SKM-1 treated with dmso at 0.1 percent for 144 hours (cell line): ENCODE measurements at regions not wholly inside any gene's neighbourhood (a gene's known extent, or its start where the extent isn't known, plus 50 kb on each side); places are given as distances from the start of the nearest gene placed in this dataset.

Experiments used
- DNase-seq: peaks from one replicate; lab custom pipeline; 2025; ENCODE audit not compliant: unreplicated experiment; lab: John Stamatoyannopoulos, UW

DNA sequence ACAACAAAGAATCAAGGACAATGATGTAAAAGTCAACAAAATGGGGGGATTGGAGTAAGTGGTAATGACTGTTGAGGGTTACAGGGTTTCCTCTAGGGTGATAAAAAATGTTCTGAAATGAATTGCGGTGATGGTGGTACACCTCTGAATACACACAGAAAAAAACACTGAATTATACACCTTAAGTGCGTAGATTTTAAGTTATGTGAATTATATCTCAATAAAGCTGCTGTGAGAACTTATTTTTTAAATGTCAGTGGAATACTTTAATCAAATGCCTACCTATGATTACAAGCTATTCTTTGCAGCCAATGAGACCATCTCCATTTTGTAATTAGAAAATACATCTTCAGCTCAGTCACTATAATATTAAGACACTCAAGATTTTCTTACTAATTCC is 53.5 kb downstream of the ZNF608 start:
- no peak for DNase-seq

DNA sequence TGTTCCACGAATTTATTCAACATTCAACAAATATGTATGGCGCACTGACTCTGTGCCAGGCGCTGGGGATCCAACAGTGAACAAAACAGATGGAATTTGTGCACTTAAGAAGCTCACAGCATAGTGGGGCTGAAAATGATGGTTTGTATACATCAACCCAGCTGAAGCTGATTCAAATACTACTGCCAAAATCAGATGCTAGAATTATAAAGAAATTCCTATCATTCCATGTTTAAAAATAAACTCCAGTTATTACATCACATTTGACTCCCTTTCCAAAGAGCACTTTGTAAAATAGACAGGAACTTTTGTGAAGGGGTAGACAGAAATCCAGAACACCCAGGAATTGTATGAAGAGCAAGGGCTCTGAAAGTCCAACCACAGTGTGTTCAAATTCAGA is 54.1 kb downstream of the ZNF608 start:
- no peak for DNase-seq

DNA sequence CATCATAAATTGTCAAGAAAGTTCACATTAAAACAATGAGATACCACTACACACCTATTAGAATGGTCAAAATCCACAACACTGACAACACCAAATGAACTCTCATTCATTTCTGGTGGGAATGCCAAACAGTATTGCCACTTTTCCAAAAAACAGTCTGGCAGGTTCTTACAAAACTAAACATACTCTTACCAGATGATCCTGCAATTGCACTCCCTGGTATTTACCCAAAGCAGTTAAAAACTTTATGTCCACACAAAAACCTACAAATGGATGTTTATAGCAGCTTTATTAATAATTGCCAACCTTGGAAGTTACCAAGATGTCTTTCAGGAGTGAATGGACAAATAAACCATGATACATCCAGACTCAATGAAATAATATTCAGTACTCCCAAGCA is 56.8 kb downstream of the ZNF608 start:
- no peak for DNase-seq

DNA sequence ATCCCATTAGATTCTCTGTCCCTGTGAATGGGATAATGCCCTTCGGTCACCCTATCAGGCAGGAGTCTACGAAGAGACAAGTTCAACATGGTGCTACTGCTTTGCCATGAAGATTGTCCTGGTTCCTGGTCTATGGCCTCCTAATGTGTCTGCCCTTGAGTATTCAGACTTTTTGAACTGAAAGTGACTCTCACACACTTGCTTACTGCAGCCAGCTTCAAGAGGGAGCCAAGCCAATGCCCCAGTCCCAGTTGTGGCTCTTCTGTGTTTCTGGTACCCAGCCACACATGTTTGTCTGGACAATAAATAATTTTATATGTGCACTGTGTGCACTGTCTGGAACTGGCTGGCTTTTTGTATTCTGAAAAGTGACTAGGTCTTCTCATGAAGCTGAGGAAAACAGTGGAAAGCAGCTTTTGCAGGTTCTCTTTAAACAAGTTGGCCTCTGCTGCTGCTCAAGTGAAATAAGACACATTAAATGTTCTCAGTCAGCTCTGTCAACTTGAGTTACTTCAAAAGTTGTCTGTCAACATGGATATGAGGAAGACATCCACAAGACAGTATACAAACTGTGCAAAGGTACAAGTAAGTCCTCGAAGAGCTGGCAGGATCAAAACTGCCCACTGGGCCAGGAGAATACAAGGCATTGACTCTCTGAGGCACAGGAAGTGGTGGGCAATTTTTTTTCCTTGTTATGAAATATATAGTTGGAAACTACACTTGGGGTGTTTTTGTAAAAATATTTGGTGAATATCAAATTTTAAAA is 60.0 kb downstream of the ZNF608 start:
- DNase-seq: no peak

DNA sequence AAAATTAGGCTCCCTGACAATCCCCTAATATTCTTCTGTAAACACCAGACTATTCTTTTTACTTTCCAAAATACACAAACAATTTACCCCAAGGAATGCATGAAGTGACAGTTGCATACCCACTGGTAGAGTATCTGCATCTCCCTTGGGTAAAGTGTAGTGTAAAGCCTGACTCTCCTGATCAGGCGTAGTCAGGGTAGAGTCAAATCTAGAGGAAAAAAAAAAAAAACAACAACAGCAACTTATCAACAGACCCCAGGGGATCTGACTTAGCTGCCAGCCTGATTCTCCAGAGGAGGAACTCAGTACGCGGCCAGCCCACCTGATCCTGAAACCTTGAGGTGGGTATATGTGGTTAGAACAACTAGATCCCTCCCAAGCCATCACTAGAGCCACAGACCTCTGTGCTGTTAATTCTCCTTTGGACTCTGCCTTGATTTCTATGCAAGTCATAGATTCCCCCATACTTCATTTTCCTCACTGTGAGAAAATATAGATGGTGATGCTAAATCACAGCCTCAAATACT is 61.0 kb downstream of the ZNF608 start:
- DNase-seq: no peak

DNA sequence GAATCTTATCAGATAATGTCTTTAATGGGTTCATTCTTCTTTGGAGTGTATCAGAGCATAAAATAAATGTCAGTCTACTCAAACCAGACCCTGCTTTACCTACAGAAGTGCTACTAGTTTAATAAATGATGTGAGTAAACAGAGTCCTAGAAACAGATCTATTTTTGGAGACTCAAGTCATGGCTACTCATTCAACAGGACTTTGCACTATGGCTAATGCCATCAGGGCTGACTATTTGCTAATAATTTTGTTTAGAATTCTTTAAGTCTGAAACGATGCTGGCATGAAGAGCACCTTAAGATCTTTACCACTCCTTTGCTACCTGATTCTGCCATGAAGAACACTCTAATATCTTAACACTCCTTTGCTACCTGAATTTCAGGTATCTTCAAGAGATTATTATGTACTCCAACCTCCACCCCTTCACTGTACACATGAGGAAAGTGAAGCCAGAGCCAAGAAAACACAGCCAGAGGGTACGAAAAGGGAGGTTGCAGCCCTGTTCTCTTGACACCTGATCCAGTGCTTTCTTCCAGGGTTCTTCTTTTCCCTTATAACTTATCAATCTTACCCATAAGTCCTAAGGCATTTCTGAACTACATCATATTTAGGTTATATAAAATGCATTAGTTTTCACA is 62.4 kb downstream of the ZNF608 start:
- no peak for DNase-seq

DNA sequence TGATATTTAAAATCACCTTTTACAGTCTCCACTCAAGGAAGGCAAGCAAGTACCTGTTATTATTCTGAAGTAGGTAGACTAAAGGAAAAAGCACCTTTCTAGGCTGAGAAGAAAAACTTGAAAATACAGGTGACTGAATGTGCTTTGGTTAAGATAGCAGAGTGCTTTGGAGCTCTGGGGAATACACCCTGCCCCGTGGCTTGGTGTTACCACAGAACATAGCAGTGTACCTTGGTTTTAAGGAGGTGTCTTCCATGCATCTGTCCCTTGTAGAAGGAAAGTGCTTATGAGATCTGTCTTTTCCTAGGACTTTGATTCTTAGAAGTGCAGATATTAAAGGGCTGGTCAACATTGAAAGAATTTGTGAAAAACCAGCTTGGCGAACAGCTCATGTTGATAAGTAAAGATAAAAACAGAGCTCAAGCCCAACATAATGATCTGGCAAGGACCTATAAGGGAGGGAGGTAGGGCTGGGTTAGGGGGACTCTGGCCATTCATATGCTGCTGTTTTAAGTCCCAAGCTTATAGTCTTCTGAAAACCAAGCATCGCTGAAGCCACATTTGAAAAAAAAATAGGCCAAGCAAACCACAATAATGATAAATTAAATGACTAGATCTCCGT is 66.8 kb downstream of the ZNF608 start:
- no peak for DNase-seq

DNA sequence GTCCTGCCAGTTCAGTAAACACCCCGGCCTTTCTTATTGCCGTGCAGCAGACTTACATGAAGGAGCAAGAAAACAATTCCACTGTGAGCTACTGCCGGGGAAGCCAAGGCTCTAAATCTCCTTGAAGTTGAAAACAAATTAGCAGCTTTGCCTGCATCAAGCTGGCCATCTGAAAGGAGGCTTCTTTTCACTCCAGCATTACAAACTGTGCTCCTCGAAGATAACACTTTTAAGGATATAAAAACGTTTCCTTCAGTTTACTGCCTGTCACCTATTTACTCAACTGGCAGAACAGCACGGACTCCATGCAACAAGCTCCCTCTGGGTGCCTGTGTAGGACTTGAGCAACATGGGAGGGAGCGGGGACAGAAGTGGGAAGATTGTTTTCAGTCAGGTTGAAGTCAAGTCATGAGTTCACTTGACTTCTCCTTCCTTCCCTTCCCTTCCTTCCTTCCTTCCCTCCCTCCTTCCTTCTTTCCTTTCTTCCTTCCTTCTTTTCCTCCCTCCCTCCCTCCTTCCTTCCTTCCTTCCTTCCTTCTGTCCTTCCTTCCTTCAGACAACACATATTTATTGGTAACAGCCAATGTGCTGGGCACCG is 67.4 kb downstream of the ZNF608 start:
- DNase-seq: no peak

DNA sequence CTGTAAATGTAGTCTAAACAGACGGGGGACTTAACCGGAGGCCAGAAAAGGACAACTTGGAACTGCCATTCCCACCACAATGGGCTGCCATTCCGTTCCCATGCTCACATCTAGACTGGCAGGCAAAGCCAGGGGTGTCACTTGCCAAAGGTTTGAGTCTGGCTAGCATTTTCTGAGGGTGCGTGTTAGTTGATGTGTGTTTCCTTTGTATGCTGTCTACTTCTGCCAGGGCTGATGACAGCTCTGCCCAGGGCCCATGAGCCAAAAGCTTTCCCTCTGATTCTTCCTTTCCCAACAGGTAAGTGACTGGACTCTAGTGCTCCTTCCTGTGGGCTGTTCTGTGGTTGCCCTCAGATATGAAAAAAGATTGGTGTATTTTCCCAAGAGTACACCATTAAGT is 68.0 kb downstream of the ZNF608 start:
- no peak for DNase-seq

DNA sequence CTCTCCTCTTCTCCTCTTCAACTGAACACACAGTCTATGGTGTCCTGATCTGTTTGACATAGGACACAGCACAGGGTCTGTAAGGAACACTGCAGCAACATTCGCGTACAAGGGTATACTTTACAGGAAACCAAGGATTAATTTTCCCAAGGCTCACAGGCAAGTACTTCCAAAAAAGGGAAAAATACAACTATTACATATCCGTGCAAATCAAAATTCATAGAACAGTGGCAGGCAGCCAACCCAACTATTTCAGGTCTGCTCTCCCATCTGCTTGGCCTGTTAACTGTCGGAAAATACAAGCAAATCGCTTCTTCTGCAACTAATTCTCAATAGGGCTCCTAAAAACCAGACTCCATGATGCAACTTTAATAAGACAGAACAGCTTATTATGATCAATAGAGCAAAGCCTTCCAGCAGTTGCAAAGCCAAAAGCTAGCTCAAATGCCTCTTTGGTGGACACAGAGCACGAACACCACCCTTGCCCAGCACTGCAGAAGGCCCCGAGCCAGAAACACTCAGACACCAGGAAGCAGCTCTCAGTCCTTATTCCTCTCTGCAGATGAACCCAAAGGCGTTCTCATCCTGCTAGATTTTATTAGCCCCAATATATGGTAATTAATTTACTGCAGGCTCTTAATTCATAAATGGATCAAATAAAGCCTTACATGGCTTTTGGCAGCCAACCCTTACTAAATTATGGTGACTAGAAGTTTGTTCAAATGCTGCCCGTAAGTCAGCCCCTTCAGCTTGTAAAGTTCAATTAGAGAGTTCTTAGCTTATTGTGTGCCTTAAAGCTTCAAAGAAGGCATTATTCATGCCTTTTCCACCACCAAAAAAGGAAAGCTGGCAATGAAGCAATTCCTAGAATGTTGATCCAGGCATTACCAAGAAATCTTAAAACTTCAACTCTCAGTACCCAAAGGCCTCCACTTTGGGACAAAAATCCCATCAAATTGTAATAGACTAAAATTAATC is 68.8 kb downstream of the ZNF608 start:
- no peak for DNase-seq

DNA sequence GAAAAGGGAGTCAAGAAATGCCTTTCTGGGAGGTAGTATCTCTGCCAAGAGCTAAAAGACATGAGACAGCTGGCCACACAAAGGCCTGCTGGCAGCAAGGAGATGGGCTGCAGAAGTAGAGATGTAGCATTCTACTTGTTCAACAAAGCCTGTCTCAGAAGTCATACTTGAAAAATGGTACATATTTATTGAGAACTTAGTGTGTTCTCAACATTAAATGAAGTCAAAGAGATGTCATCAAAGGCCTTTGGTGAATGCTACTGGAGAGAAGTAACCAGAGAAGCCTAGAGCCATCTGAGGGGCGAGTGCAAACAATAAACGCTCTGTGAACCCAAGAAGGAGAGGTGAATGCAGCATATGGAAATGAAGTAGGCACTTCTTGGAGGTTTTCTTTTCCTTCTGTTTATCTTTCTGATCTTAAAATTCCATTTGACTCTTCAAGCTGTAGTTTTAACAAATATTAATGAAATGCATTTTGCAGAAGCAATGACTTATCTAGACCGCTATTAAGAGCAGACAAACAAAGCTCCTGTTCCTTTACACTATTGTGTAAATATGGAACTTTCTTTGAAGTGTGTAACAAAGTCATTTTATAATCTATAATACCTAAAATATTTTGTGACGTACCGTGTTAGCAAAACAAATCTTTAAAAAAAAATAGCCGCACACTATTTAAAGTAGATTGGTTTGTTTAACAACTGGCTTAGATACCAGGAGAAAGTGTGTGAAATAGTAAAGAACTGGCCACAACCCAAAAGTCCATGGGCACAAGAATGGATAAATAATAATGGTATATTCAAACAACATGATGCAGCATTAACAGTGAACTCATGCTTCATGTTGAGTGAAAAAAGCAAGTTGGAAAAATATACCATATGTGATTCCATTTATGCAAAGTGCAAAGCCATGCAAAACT is 70.2 kb downstream of the ZNF608 start:
- no peak for DNase-seq

DNA sequence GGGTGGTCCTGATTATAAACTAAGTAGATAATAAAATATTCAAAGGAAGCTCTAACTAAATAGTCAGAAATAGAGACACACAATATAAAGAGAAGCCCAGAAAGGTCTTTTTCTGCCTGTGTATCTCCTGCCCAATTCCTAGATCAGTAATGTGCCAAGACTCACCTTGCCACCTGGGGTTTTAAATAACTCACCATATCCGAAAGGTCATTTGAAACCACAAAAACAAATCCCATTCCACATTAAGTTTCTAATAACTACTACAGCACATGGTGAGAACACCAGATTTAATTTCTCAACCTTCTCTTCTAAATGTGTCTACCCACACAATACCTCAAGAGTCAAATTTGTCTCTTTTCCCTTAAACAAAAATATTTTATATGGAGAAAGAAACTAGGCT is 75.2 kb downstream of the ZNF608 start:
- no peak for DNase-seq

DNA sequence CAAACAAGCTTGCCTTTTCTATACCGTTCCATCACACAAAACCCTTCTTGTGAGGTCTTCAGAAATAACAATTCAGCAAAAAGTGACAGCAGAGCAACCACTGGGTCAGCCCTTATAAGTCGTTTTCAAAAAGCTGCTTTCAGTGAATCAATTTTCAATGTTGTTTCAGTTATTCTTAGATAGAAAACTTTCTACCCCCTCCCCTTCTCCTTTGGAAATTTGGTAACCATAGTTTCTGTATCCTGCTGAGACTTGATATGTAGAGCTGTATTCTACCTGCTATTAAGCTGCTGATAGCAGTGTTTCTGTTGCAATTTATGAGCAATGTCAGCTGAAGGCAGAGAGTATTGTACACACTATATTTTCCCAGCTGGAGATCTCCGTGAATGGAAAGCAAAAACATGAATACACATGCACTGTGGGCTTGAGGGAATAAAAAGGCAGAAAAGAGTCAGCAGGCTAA is 75.7 kb downstream of the ZNF608 start:
- DNase-seq: no peak

DNA sequence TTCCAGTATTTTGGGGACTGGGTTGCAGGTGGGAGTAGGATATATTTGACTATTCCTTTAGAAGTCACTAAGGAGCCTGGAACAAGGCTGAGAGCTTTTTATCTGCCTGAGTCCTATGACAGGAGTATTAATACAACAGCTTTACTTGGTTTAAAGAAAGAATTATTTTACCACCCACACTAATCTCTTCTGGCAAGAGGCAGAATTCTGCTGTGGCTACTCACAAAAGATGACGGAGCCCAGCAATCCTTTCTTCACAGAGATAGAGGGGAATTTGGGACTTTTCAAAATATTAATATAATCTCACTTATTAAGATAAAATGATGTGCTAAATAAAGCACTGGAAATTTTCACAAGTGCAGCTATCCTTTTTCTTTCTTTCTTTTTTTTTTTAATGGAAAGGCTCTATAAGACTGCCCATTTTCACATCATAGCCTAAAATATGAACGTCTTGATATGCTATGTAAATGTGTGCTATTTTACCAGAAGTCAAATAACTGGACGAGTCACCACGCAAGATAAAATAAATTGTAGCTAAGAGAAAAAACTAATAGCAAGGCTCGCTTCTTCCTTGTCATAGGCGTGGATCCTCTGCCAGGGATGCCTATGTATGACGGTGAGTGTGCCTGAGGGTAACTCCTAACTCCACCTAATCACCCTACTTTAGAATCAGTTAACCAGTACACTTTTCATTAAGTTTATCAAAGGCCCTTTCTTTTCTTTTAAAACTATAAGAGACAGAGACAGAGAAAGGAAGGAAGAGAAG is 76.3 kb downstream of the ZNF608 start:
- DNase-seq: no peak

DNA sequence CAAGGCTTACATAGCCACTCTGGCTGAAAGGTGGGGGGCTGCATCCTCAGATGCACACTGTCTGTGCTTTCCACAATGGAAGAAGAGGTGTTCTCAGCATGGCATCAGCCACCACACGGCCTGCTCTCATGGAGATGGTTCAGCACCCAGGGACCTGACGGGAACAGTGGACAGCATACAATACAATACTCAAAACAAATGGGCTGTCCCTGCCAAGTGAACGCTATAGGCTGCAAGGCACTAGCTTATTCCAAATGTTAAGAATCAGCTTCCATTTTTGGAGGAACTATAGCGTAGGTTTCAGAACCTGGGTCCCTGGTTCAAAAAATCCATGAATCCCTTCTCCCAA is 77.2 kb downstream of the ZNF608 start:
- no peak for DNase-seq

DNA sequence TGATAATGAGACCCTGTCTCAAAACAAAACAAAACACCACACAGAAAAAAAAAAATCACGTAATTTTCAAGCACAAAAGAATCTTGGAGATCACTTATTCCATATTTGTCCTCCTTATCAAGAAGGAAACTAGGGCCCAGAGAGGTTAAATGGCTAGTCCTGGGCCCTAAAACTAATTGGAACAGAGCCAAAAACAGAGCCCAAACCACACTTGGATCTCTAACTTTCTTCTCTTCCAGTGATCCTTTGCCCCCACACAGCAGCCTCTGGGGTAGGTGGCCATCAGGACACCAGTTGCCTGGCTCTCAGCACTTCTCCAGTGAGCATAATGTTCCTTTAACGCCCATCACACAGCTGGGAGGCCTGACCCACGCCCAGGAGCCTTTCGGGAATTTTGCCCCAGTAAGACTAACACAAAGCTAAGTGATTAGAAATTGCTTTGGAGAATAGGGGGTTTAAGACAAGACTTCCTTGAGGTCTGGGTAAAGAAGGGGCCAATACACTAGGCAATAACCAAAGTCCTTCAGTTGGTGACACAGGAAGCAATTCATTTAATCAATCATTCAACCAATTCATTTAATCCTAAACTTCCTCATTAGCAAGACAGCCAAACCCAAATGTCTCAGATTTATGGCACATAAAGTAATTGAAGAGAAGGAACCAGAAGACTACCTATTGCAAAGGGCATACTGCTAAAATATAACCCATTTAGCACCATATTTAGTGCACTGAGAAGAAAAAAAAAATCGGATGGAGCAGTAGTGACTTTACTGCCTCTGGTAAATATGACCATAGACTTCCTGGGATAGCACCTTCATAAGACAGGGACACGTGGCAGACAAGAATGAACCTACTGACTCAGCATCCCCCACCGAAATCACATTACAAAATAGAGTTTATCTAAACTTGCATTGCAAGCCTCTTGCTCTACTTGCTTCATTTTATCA is 77.8 kb downstream of the ZNF608 start:
- DNase-seq: no peak

DNA sequence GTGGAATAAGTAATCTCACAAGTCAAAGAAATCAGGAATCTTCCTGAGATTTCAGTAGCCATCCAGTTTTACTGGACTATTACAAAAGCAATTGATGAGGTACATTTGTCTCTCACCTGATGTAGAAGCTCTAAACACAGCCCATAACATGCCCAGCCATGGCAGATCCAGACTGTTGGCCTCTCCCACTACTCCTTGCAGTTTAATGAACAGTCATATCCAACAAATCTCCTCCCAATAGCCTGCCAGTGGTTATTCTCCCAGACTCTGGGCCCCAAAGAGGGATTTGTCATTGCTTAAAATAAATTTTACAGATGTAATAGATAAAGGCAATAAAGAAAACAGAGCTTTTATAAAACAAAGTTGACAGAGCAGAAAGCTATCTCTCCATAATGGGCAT is 80.8 kb downstream of the ZNF608 start:
- DNase-seq: no peak

DNA sequence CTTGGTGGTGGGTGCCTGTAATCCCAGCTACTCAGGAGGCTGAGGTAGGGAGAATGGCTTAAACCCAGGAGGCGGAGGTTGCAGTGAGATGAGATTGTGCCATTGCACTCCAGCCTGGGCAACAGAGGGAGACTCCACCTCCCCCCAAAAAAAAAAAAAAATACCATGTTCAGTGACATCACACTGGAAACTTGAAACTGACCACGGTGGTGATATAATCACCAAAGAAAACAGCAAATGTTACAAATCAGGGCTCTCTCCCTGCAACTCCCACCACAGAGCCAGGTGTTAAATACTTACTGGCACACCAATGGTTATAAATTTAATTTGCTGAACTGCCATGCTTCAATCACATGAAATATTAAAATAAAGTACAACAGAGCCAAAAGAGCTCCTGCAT is 81.4 kb downstream of the ZNF608 start:
- no peak for DNase-seq
